Panc1 (cell line): ENCODE measurements at regions not wholly inside any gene's neighbourhood (a gene's known extent, or its start where the extent isn't known, plus 50 kb on each side); places are given as distances from the start of the nearest gene placed in this dataset.

Experiments used
- ATAC-seq: fragments of 200-7000 bp; cut with Tn5 transposase; 2 replicates; pipeline ENCODE4 v1.9.1; 2020; ENCODE audit warnings: mild to moderate bottlenecking, moderate library complexity
- BruUV-seq: library from RNA; stranded (reverse); fragments of 400-500 nt; replicated peaks from 2 replicates; lab custom pipeline; 2021; lab: Mats Ljungman, UMichigan
- CTCF ChIA-PET: fragments of 300-600 bp; sonication (Branson Sonifier 250); formaldehyde crosslinking; loops from one replicate; lab custom pipeline; 2022; ENCODE audit warnings: antibody characterized with exemption; lab: Charles Lee
- POLR2A ChIA-PET: fragments of 300-600 bp; sonication (Branson Sonifier 250); formaldehyde crosslinking; loops from one replicate; lab custom pipeline; 2022; ENCODE audit warnings: antibody characterized with exemption; lab: Charles Lee
- DNase-seq: peaks from one replicate; pipeline ENCODE4 v3.0.0-alpha.2; 2010; ENCODE audit warnings: low read depth, low spot score
- H3K27ac ChIP-seq: 2 replicates; pipeline ENCODE4 v1.5.1; 2011; ENCODE audit warnings: mild to moderate bottlenecking, low read length, inconsistent platforms
- H3K27me3 ChIP-seq: fragments of 200-500 bp; sonication (Bioruptor generic); 2 replicates; pipeline ENCODE4 v1.6.0; 2014; ENCODE audit warnings: low read length, inconsistent platforms; ENCODE audit not compliant: control insufficient read depth, insufficient read depth
- H3K36me3 ChIP-seq: fragments of 200-500 bp; sonication (Bioruptor generic); 2 replicates; pipeline ENCODE4 v1.5.1; 2014; ENCODE audit warnings: inconsistent platforms, mild to moderate bottlenecking, low read length, moderate library complexity; ENCODE audit not compliant: control insufficient read depth, insufficient read depth
- H3K4me1 ChIP-seq: 2 replicates; pipeline ENCODE4 v1.5.1; 2011; ENCODE audit warnings: inconsistent platforms, mild to moderate bottlenecking, low read length, moderate library complexity; ENCODE audit not compliant: control insufficient read depth, insufficient read depth
- H3K4me3 ChIP-seq, 2 experiments: 2 replicates each; pipeline ENCODE4 v1.5.1; 2011 to 2012; ENCODE audit warnings: low read depth in 2 of 2, low read length in 2 of 2, mild to moderate bottlenecking in 2 of 2, inconsistent platforms in 1 of 2, moderate library complexity in 1 of 2
- H3K9me3 ChIP-seq: fragments of 200-500 bp; sonication (Bioruptor generic); 2 replicates; pipeline ENCODE4 v1.5.1; 2014; ENCODE audit warnings: low read depth, mild to moderate bottlenecking, inconsistent platforms, low read length, moderate library complexity; ENCODE audit not compliant: control insufficient read depth, insufficient read depth
- POLR2AphosphoS5 ChIP-seq: IDR thresholded peaks from 2 replicates; pipeline ENCODE4 v1.6.1; 2012; ENCODE audit warnings: mild to moderate bottlenecking, low read depth, low read length, moderate library complexity
- SIN3A ChIP-seq: IDR thresholded peaks from 2 replicates; pipeline ENCODE4 v1.6.1; 2012; ENCODE audit warnings: low read depth, mild to moderate bottlenecking, low read length, moderate library complexity, borderline replicate concordance; ENCODE audit not compliant: insufficient read depth
- TCF7L2 ChIP-seq: IDR thresholded peaks from 2 replicates; pipeline ENCODE4 v1.6.1; 2011; ENCODE audit warnings: mild to moderate bottlenecking, low read depth, low read length, inconsistent platforms
- in situ Hi-C: cut with HindIII; loops from 2 replicates; pipeline ENCODE4 v1.10.0; 2016; ENCODE audit warnings: low sequenced_read_pairs, low pct_unique_long_range_greater_than_20kb
- intact Hi-C: fragments of 100-400 bp; cut with micrococcal nuclease; formaldehyde crosslinking; loops from one replicate; pipeline ENCODE4 v1.10.0; 2022; ENCODE audit not compliant: unreplicated experiment
- TF ChIP-seq, protein P1 (sequence below), 2 experiments: IDR thresholded peaks; 2 replicates each; pipeline ENCODE4 v1.6.1; 2011 to 2012; ENCODE audit warnings: low read depth in 2 of 2, control low read depth in 1 of 2, low read length in 1 of 2, mild to moderate bottlenecking in 1 of 2, moderate library complexity in 1 of 2; ENCODE audit not compliant: insufficient read depth in 1 of 2
- TF ChIP-seq, protein P2 (sequence below): fragments of 450-650 bp; IDR thresholded peaks from 2 replicates; pipeline ENCODE4 v1.5.1; 2017; ENCODE audit warnings: mild to moderate bottlenecking

DNA sequence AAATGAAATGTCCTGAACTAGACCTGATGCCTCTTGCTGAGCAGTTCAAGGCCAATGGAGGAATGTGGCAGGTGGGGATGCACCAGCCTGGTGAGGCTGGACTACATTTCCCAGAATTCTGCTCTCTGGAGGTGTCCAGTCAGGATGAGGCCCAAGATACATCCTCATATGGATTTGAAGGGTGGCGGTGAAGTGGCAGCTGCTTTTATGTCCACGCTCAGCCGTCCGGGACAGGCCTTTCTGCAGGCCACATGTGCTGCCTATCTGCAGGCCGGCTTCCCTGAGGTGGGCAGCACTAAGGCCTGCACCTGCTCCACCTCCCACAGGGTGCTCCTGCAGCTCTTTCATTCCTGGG, 230.2 kb downstream of the BCL11B start:
- BruUV-seq, result no TSS peak
- H3K27me3 ChIP-seq, result no peaks in the 10 kb centered on the region
- in situ Hi-C loops, result no loop called here
- POLR2A ChIA-PET, result no interaction called here
- CTCF ChIA-PET, result no interaction called here
- no peaks in the 10 kb centered on the region for H3K4me1 ChIP-seq
- ATAC-seq (no peak), DNase-seq (no peak)
- H3K27ac ChIP-seq, result no peak overlapping the region
- no peaks in the 10 kb centered on the region for H3K9me3 ChIP-seq
- H3K4me3 ChIP-seq, result no peak overlapping the region
- no peaks in the 10 kb centered on the region for H3K36me3 ChIP-seq
- TF ChIP-seq POLR2AphosphoS5 (no peak), TCF7L2 (no peak), SIN3A (no peak)
- TF ChIP-seq, protein P1, sequence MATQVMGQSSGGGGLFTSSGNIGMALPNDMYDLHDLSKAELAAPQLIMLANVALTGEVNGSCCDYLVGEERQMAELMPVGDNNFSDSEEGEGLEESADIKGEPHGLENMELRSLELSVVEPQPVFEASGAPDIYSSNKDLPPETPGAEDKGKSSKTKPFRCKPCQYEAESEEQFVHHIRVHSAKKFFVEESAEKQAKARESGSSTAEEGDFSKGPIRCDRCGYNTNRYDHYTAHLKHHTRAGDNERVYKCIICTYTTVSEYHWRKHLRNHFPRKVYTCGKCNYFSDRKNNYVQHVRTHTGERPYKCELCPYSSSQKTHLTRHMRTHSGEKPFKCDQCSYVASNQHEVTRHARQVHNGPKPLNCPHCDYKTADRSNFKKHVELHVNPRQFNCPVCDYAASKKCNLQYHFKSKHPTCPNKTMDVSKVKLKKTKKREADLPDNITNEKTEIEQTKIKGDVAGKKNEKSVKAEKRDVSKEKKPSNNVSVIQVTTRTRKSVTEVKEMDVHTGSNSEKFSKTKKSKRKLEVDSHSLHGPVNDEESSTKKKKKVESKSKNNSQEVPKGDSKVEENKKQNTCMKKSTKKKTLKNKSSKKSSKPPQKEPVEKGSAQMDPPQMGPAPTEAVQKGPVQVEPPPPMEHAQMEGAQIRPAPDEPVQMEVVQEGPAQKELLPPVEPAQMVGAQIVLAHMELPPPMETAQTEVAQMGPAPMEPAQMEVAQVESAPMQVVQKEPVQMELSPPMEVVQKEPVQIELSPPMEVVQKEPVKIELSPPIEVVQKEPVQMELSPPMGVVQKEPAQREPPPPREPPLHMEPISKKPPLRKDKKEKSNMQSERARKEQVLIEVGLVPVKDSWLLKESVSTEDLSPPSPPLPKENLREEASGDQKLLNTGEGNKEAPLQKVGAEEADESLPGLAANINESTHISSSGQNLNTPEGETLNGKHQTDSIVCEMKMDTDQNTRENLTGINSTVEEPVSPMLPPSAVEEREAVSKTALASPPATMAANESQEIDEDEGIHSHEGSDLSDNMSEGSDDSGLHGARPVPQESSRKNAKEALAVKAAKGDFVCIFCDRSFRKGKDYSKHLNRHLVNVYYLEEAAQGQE (IDR thresholded peaks at IDR 0.05; ENCODE audit: insufficient read depth in 1 of 2, low read depth in 2 of 2, low read length in 1 of 2), result no peak
- TF ChIP-seq, protein P2, sequence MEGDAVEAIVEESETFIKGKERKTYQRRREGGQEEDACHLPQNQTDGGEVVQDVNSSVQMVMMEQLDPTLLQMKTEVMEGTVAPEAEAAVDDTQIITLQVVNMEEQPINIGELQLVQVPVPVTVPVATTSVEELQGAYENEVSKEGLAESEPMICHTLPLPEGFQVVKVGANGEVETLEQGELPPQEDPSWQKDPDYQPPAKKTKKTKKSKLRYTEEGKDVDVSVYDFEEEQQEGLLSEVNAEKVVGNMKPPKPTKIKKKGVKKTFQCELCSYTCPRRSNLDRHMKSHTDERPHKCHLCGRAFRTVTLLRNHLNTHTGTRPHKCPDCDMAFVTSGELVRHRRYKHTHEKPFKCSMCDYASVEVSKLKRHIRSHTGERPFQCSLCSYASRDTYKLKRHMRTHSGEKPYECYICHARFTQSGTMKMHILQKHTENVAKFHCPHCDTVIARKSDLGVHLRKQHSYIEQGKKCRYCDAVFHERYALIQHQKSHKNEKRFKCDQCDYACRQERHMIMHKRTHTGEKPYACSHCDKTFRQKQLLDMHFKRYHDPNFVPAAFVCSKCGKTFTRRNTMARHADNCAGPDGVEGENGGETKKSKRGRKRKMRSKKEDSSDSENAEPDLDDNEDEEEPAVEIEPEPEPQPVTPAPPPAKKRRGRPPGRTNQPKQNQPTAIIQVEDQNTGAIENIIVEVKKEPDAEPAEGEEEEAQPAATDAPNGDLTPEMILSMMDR, result no peak
- intact Hi-C loops, result no loop called here

DNA sequence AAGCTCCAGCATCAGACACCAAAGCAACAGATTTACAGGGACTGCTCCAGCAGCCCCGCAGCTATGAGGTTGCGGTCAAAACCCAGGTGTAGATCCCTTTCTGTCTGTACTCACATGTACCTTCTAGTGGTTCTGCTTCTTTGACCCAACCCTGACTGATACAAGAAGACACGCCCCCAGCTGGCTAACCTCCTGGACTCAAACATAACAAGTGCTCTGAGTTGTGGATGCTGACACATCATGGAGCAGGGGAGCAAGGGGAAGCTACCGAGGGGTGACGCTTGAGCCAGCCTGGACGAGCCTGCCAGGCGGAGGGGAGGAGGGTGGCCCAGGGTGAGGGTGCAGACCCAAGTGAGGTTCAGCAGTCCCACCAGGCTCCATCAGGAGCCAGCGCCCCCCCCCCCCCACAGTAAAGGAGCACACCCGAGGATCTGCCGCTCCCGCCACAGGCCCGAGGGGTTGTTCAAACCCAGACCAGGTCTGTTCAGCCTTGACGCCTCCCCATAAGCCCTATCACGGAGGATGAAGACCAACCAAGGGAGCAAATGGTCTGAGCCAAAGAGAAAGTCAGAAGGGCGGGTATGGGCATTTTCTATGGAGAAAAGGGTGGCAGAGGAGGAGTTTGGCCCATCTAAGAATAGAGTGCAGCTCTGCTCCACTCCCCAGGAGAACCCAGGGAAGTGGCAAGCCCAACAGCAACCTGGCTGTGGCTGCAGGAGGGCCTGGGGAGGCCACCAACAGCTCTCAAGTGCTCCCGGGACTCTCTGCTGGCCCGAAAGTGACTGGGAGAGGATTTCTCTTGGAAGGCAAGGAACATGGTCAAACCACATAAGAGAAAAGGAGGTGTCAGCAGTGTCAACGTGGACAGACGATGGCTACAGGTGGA, 229.4 kb downstream of the BCL11B start:
- H3K9me3 ChIP-seq, result no peaks in the 10 kb centered on the region
- no peak for ATAC-seq
- BruUV-seq, result no TSS peak
- CTCF ChIA-PET, result no interaction called here
- intact Hi-C loops (no loop called here), in situ Hi-C loops (no loop called here)
- H3K36me3 ChIP-seq, result no peaks in the 10 kb centered on the region
- no peak overlapping the region for H3K27ac ChIP-seq
- no peaks in the 10 kb centered on the region for H3K4me1 ChIP-seq
- H3K27me3 ChIP-seq, result no peaks in the 10 kb centered on the region
- DNase-seq, result no peak
- no peak overlapping the region for H3K4me3 ChIP-seq
- POLR2A ChIA-PET, result no interaction called here
- TF ChIP-seq, protein P1 (IDR thresholded peaks at IDR 0.05; ENCODE audit: insufficient read depth in 1 of 2, low read depth in 2 of 2, low read length in 1 of 2), result no peak
- TF ChIP-seq POLR2AphosphoS5 (no peak), TCF7L2 (no peak), SIN3A (no peak)
- TF ChIP-seq, protein P2, result no peak
